ENCODE measurements at regions not wholly inside any gene's neighbourhood (a gene's known extent, or its start where the extent isn't known, plus 50 kb on each side); places are given as distances from the start of the nearest gene placed in this dataset.
"Not testable (repeated sequence)": the region's sequence is repeated elsewhere in the genome, so short reads cannot be mapped to it uniquely, and the experiment has no call there.

GRCh38 chr2:76697439-76697838 lies 824.7 kb downstream of the LRRTM4 start:
- not testable (repeated sequence) for ATAC-seq (ENCODE audit: low FRiP score); DNase-seq (ENCODE audit: low spot score)

GRCh38 chr2:76692908-76693307 lies 829.3 kb downstream of the LRRTM4 start:
- DNase-seq (ENCODE audit: low spot score) (no peak), ATAC-seq (ENCODE audit: low FRiP score) (no peak)
- TF ChIP-seq CTCF (IDR thresholded peaks at IDR 0.05): no peak

GRCh38 chr2:76688732-76689131 lies 833.4 kb downstream of the LRRTM4 start:
- no peak for TF ChIP-seq CTCF (IDR thresholded peaks at IDR 0.05)
- DNase-seq (ENCODE audit: low spot score) (no peak), ATAC-seq (ENCODE audit: low FRiP score) (no peak)

GRCh38 chr2:76687923-76688322 lies 834.3 kb downstream of the LRRTM4 start:
- DNase-seq (ENCODE audit: low spot score): no peak
- no peak for TF ChIP-seq CTCF (IDR thresholded peaks at IDR 0.05)
- ATAC-seq (ENCODE audit: low FRiP score): no peak

- no peak for DNase-seq (ENCODE audit: low spot score)
- no peak for TF ChIP-seq CTCF (IDR thresholded peaks at IDR 0.05)
- no peak for ATAC-seq (ENCODE audit: low FRiP score)
These were observed 837.4 kb downstream of the LRRTM4 start for GRCh38 chr2:76684756-76685155.

GRCh38 chr2:76679025-76679396 lies 843.2 kb downstream of the LRRTM4 start:
- DNase-seq (ENCODE audit: low spot score) (no peak), ATAC-seq (ENCODE audit: low FRiP score) (no peak)
- TF ChIP-seq CTCF (IDR thresholded peaks at IDR 0.05): no peak

GRCh38 chr2:76678383-76679024 lies 843.7 kb downstream of the LRRTM4 start:
- DNase-seq (ENCODE audit: low spot score): no peak
- TF ChIP-seq CTCF (IDR thresholded peaks at IDR 0.05): no peak
- no peak for ATAC-seq (ENCODE audit: low FRiP score)

- DNase-seq (ENCODE audit: low spot score) (no peak), ATAC-seq (ENCODE audit: low FRiP score) (no peak)
- TF ChIP-seq CTCF (IDR thresholded peaks at IDR 0.05): no peak
These were observed 847.0 kb downstream of the LRRTM4 start for GRCh38 chr2:76675212-76675611.

Data from omental fat pad (tissue), 3 donors.